D721Med (cell line): ENCODE measurements at regions not wholly inside any gene's neighbourhood (a gene's known extent, or its start where the extent isn't known, plus 50 kb on each side); places are given as distances from the start of the nearest gene placed in this dataset.

ENCODE experiments used
- DNase-seq: peaks from one replicate; pipeline ENCODE4 v3.0.0; 2011; ENCODE audit warnings: low spot score; ENCODE audit not compliant: insufficient read length
- FAIRE-seq: peaks from 2 replicates; lab custom pipeline; 2011; peaks lifted over from hg19 to GRCh38; lab: Jason Lieb, UNC
- CTCF ChIP-seq: IDR thresholded peaks from 2 replicates; pipeline ENCODE4 v1.5.1; 2012; ENCODE audit warnings: mild to moderate bottlenecking, control low read depth; ENCODE audit not compliant: insufficient read depth; ENCODE audit errors: missing control alignments

DNA sequence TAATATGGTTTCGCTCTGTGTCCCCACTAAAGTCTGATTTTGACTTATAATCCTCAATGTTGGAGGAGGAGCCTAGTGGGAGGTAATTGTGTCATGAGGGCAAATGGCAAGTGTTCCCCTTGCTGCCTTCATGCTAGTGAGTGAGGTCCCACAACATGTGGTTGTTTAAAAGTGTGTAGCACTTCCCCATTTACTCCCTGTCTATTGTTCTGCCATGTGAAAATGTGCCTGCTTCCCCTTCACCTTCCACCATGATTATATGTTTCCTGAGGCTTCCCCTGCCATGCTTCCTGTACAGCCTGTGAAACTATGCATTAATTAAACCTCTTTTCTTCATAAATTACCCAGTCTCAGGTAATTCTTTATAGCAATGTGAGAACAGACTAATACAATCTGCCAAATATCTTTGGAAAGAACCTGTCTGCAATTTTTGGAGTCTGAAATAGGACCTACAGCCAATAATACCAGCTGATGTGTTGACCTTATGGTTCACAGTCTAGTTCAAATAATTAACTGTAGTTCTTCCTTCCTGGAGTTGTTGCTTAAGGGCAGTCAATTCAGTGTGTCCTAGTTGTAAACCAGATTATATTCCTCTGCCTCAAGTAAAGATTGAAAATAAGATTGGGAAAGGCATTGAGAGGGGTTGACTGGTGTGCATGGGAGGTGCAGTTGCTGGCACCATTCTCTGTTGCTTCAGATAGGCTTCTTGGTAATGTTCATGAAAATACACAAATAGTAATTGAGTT, 1442.9 kb downstream of the SLITRK1 start:
- no peak for TF ChIP-seq CTCF
- FAIRE-seq = no peak
- DNase-seq = no peak

- TF ChIP-seq CTCF = no peak
- DNase-seq (no peak), FAIRE-seq (no peak)
Observed at GRCh38 chr13:82438320-82438719, 1444.0 kb downstream of the SLITRK1 start.

- no peak for TF ChIP-seq CTCF
- DNase-seq (no peak), FAIRE-seq (no peak)
Observed at GRCh38 chr13:82436099-82436585, 1446.1 kb downstream of the SLITRK1 start.

DNA sequence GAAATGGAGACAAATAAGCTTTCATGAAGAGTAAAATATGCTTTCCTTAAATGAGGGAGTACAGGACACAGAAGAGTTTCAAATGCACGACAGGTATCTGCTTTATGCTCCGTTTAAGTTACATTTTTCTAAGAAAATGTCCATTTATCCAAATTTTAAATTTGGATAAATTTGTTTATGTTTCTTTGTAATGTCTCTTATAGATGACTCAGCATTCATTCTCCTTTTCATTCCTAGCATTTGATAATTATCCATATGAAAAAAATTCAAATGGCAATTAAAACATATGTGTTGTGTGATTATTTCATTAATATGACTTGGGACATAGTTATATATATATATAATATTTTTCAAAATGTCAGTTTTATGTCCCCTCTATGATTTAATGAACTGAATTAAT, 1449.3 kb downstream of the SLITRK1 start:
- DNase-seq = no peak
- no peak for FAIRE-seq
- no peak for TF ChIP-seq CTCF

DNA sequence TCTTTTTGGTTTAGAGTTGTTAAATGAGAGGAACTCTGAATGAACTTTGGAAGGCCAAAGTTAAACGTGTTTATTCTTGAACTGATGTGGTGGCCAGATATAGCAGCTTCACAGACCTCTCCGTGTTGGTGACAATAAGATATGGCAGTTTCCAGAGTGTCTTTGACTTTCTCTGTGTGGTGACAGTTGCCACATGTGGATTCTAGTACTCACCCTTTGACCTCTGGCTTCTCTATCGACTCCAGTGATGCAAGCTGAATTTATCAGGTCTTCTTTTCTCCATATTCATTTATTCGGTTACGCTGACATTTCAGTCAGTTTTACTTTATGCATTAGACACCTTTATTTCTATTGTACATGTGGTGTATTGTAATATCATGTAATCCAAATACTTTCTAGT, 1469.5 kb downstream of the SLITRK1 start:
- no peak for DNase-seq
- no peak for TF ChIP-seq CTCF

GRCh38 chr13:82407321-82407720, 1475.0 kb downstream of the SLITRK1 start:
- TF ChIP-seq CTCF = no peak
- no peak for DNase-seq
- no peak for FAIRE-seq

More for the DNA sequence above, 1469.5 kb downstream of the SLITRK1 start:
- no peak for FAIRE-seq

DNA sequence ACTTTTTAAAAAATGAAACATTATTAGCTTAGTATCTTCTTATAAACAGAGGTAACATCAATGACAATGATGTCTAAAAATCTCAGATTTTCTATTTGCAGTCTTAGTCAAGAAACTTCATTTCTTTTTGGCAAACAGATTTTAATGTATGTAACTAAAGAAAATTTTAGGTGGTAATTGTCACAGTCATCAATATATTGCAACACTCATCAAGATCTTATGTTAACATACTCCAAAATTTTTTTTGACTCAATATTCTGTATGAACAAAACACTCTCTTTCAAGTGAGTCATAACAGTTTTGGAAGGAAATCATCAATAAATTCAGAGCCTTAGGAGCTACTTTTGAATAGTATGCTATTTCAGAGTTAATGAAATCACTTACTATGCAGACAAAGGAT, 1507.6 kb downstream of the SLITRK1 start:
- no peak for TF ChIP-seq CTCF
- DNase-seq = no peak
- FAIRE-seq = no peak
